HCT116 (cell line): ENCODE measurements at regions not wholly inside any gene's neighbourhood (a gene's known extent, or its start where the extent isn't known, plus 50 kb on each side); places are given as distances from the start of the nearest gene placed in this dataset.

Source experiments
- ATAC-seq: fragments of 200-7000 bp; cut with Tn5 transposase; 2 replicates; pipeline ENCODE4 v1.9.1; 2020; ENCODE audit warnings: mild to moderate bottlenecking, moderate library complexity
- BruUV-seq: library from RNA; stranded (reverse); fragments of 400-500 nt; replicated peaks from 2 replicates; lab custom pipeline; 2021; lab: Mats Ljungman, UMichigan
- CTCF ChIA-PET: fragments of 300-600 bp; sonication (Branson Sonifier 250); formaldehyde crosslinking; loops from one replicate; lab custom pipeline; 2021; ENCODE audit warnings: antibody characterized with exemption; lab: Charles Lee
- POLR2A ChIA-PET: fragments of 300-600, 350-600 bp; sonication (Branson Sonifier 250); formaldehyde crosslinking; loops from one replicate; lab custom pipeline; 2021; ENCODE audit warnings: antibody characterized with exemption; lab: Charles Lee
- RAD21 ChIA-PET, 2 experiments: fragments of 300-600 bp; sonication (Branson Sonifier 250); formaldehyde crosslinking; loops; one replicate each; lab custom pipeline; 2023; ENCODE audit warnings: low total read pairs in 2 of 2; ENCODE audit not compliant: uncharacterized antibody in 2 of 2, unreplicated experiment in 2 of 2, low non-redundant PET in 1 of 2; lab: Charles Lee
- DNase-seq: peaks from one replicate; pipeline ENCODE4 v3.0.0-alpha.2; 2010; ENCODE audit warnings: low read depth, low spot score
- H2AFZ ChIP-seq: fragments of 200-600 bp; shearing (Covaris generic), sonication (generic); 2 replicates; pipeline ENCODE4 v1.6.1; 2017; ENCODE audit warnings: low read depth, mixed run types, mixed read lengths, antibody characterized with exemption, low read length; ENCODE audit not compliant: poor library complexity, severe bottlenecking
- H3K27ac ChIP-seq: 2 replicates; pipeline ENCODE4 v1.5.1; 2012; ENCODE audit warnings: low read depth, low read length
- H3K27me3 ChIP-seq: fragments of 200-600 bp; sonication (generic); 2 replicates; pipeline ENCODE4 v1.6.1; 2016; ENCODE audit warnings: mixed run types, low read length, mixed read lengths; ENCODE audit not compliant: insufficient read depth
- H3K36me3 ChIP-seq, 2 experiments: fragments of 200-500 bp in 1 of 2; fragments of 200-600 bp in 1 of 2; sonication (Bioruptor generic) in 1 of 2; sonication (generic) in 1 of 2; 2 replicates each; pipeline versions ENCODE4 v1.5.1 to v1.6.1; 2014 to 2016; ENCODE audit warnings: low read length in 2 of 2, inconsistent platforms in 1 of 2, mixed read lengths in 1 of 2, mixed run types in 1 of 2; ENCODE audit not compliant: insufficient read depth in 2 of 2, control insufficient read depth in 1 of 2
- H3K4me1 ChIP-seq, 2 experiments: fragments of 200-600 bp in 1 of 2; sonication (generic) in 1 of 2; 2 replicates each; pipeline versions ENCODE4 v1.5.1 to v1.6.1; 2012 to 2017; ENCODE audit warnings: low read length in 2 of 2, inconsistent platforms in 1 of 2, mild to moderate bottlenecking in 1 of 2, mixed read lengths in 1 of 2, mixed run types in 1 of 2, moderate library complexity in 1 of 2; ENCODE audit not compliant: insufficient read depth in 2 of 2, control insufficient read depth in 1 of 2
- H3K4me2 ChIP-seq: fragments of 200-600 bp; sonication (generic); 2 replicates; pipeline ENCODE4 v1.6.1; 2017; ENCODE audit warnings: mixed run types, low read length, mixed read lengths
- H3K4me3 ChIP-seq, 2 experiments: fragments of 200-600 bp in 1 of 2; sonication (generic) in 1 of 2; replicated peaks in 1 of 2; 2 replicates each; pipeline ENCODE4 v1.5.1; 2011 to 2016; ENCODE audit warnings: low read length in 2 of 2, control low read depth in 1 of 2, low read depth in 1 of 2, mild to moderate bottlenecking in 1 of 2, mixed read lengths in 1 of 2, mixed run types in 1 of 2
- H3K79me2 ChIP-seq: fragments of 200-600 bp; sonication (generic); 2 replicates; pipeline ENCODE4 v1.6.1; 2017; ENCODE audit warnings: mild to moderate bottlenecking, mixed run types, low read length, moderate library complexity, mixed read lengths; ENCODE audit not compliant: insufficient read depth
- H3K9ac ChIP-seq: fragments of 200-600 bp; sonication (generic); 2 replicates; pipeline ENCODE4 v1.6.1; 2016; ENCODE audit warnings: low read length, mixed read lengths
- H3K9me2 ChIP-seq: fragments of 200-600 bp; sonication (generic), shearing (Covaris generic); 2 replicates; pipeline ENCODE4 v1.6.1; 2017; ENCODE audit warnings: mixed run types, mild to moderate bottlenecking, moderate library complexity; ENCODE audit not compliant: insufficient read depth
- H3K9me3 ChIP-seq, 2 experiments: fragments of 200-500 bp in 1 of 2; fragments of 200-600 bp in 1 of 2; sonication (Bioruptor generic) in 1 of 2; sonication (generic) in 1 of 2; 2 replicates each; pipeline ENCODE4 v1.6.1; 2014 to 2017; ENCODE audit warnings: low read length in 2 of 2, mixed read lengths in 2 of 2, inconsistent platforms in 1 of 2, low read depth in 1 of 2, mild to moderate bottlenecking in 1 of 2, mixed run types in 1 of 2, moderate library complexity in 1 of 2; ENCODE audit not compliant: control insufficient read depth in 1 of 2, insufficient read depth in 1 of 2
- H4K20me1 ChIP-seq: fragments of 200-600 bp; sonication (generic), shearing (Covaris generic); 2 replicates; pipeline ENCODE4 v1.6.1; 2017; ENCODE audit warnings: mixed run types, mild to moderate bottlenecking, moderate library complexity; ENCODE audit not compliant: insufficient read depth
- CBX3 ChIP-seq: IDR thresholded peaks from 2 replicates; pipeline ENCODE4 v1.6.1; 2012; ENCODE audit warnings: low read depth
- CEBPB ChIP-seq: IDR thresholded peaks from 2 replicates; pipeline ENCODE4 v1.6.1; 2012; ENCODE audit warnings: low read depth
- ELF1 ChIP-seq: IDR thresholded peaks from 2 replicates; pipeline ENCODE4 v1.6.1; 2012; ENCODE audit warnings: low read depth, borderline replicate concordance
- EZH2 ChIP-seq: fragments of 200-600 bp; sonication (generic); IDR thresholded peaks from 2 replicates; pipeline ENCODE4 v1.6.1; 2017; ENCODE audit warnings: antibody characterized with exemption, mixed run types
- EZH2phosphoT487 ChIP-seq: fragments of 200-600 bp; IDR thresholded peaks from 2 replicates; pipeline ENCODE4 v1.6.1; 2018; ENCODE audit warnings: antibody characterized with exemption, borderline replicate concordance
- FOSL1 ChIP-seq: IDR thresholded peaks from 2 replicates; pipeline ENCODE4 v1.6.1; 2012; ENCODE audit warnings: low read depth
- JUND ChIP-seq: IDR thresholded peaks from 2 replicates; pipeline ENCODE4 v1.6.1; 2012
- POLR2AphosphoS5 ChIP-seq: IDR thresholded peaks from 2 replicates; pipeline ENCODE4 v1.6.1; 2011; ENCODE audit warnings: mild to moderate bottlenecking, low read depth, low read length, moderate library complexity
- RAD21 ChIP-seq: IDR thresholded peaks from 2 replicates; pipeline ENCODE4 v1.6.1; 2012; ENCODE audit warnings: low read depth, mild to moderate bottlenecking
- SP1 ChIP-seq: IDR thresholded peaks from 2 replicates; pipeline ENCODE4 v1.6.1; 2012; ENCODE audit warnings: low read depth
- SRF ChIP-seq: IDR thresholded peaks from 2 replicates; pipeline ENCODE4 v1.6.1; 2012; ENCODE audit warnings: low read depth
- TCF7L2 ChIP-seq: IDR thresholded peaks from 2 replicates; pipeline ENCODE4 v1.7.0; 2011; ENCODE audit warnings: borderline replicate concordance, inconsistent platforms; ENCODE audit not compliant: insufficient read depth, insufficient read length; ENCODE audit errors: extremely low read depth
- ZFX ChIP-seq: fragments of 450-650 bp; IDR thresholded peaks from 2 replicates; pipeline ENCODE4 v1.6.1; 2017
- intact Hi-C: fragments of 100-400 bp; cut with micrococcal nuclease; formaldehyde crosslinking; loops from 2 replicates; pipeline ENCODE4 v1.10.0; 2022
- TF ChIP-seq, protein P1 (sequence below): IDR thresholded peaks from 2 replicates; pipeline ENCODE4 v1.6.1; 2012
- TF ChIP-seq, protein P2 (sequence below): IDR thresholded peaks from 2 replicates; pipeline ENCODE4 v1.6.1; 2012; ENCODE audit warnings: low read depth

DNA sequence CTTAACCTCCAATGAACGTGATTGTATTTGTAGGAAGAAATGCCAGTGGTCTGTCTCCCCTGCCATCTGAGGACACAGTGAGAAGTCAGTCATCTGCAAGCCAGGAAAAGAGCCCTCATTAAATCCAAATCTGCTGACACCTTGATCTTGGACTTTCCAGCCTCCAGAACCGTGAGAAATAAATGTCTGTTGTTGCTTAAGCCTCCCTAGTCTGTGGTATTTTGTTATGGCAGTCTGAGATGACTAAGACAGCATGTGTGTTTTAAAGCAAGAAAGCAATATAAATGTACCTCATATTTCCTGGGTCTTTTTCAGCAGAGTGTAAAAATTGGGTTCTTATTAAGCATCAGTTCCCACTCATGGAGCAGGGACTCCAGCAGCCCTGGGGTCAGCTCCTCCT lies 177.9 kb upstream of the NLRP1 start:
- intact Hi-C loops = no loop called here
- POLR2A ChIA-PET = no interaction called here
- Histone ChIP-seq H3K4me3 (no peak overlapping the region), H3K27ac (no peak overlapping the region), H3K9me2 (no peaks in the 10 kb centered on the region), H4K20me1 (no peaks in the 10 kb centered on the region), H2AFZ (no peak overlapping the region), H3K36me3 (no peaks in the 10 kb centered on the region), H3K27me3 (peaks cover 68% of the 10 kb centered on the region), H3K4me2 (no peak overlapping the region), H3K4me1 (no peaks in the 10 kb centered on the region), H3K9me3 (no peaks in the 10 kb centered on the region), H3K9ac (no peak overlapping the region), H3K79me2 (no peaks in the 10 kb centered on the region)
- CTCF ChIA-PET = no interaction called here
- DNase-seq (no peak), ATAC-seq (no peak)
- RAD21 ChIA-PET = no interaction called here
- BruUV-seq = no TSS peak
- TF ChIP-seq JUND = no peak
- TF ChIP-seq ELF1 = no peak

DNA sequence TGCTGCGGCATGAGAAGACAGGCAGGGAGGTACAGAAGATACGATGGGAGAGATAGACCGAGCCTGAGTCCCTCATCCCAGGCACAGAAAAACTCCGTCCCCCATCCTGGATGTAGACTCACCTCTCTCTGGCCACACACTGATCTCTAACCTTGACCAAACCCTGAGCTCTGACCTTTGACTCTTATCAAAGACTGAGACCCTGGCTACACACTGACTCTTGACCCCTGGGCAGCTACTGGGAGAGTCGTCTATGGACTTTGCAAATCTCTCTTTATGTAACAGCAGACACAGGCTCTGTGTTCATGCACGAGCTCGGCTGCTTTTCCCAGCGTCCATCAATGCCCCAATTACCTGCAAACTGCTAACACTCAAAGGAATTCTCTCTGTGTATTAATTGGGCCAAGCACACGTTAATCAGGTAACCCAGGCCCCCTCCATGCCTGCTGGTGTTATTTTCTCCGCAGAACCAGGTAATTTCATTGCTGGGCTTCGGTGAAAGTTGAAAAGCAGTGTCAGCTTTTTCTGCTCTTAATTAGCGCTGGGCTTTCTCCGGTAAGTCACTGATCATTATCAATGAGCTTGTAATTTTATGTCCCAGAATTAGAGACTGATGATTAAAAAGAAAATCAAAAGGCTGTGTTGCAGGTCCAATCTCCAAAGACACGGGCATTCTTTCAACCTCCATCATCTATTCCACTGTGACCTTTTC lies 179.4 kb upstream of the NLRP1 start:
- ChIA-PET POLR2A (no interaction called here), CTCF (interaction anchor here (1.2 kb wide), 1 partner anchor 58 kb away, joined by 3 read pairs; no protein-coding TSS in a partner anchor), RAD21 (no interaction called here)
- ATAC-seq (no peak), DNase-seq (no peak)
- H3K4me2 ChIP-seq = no peak overlapping the region
- H3K4me3 ChIP-seq = no peak overlapping the region
- no peaks in the 10 kb centered on the region for H3K79me2 ChIP-seq
- H3K9ac ChIP-seq = no peak overlapping the region
- no peaks in the 10 kb centered on the region for H3K9me2 ChIP-seq
- H3K27ac ChIP-seq = no peak overlapping the region
- no peaks in the 10 kb centered on the region for H4K20me1 ChIP-seq
- H3K36me3 ChIP-seq = no peaks in the 10 kb centered on the region
- no peaks in the 10 kb centered on the region for H3K4me1 ChIP-seq
- BruUV-seq = no TSS peak
- no peaks in the 10 kb centered on the region for H3K9me3 ChIP-seq
- no peak overlapping the region for H2AFZ ChIP-seq
- intact Hi-C loops = no loop called here
- TF ChIP-seq SP1 (no peak), CBX3 (no peak), EZH2phosphoT487 (no peak), SRF (no peak), FOSL1 (no peak), EZH2 (no peak), ELF1 (no peak), ZFX (no peak), TCF7L2 (no peak), POLR2AphosphoS5 (no peak), RAD21 (no peak), CEBPB (no peak)
- TF ChIP-seq, protein P1, sequence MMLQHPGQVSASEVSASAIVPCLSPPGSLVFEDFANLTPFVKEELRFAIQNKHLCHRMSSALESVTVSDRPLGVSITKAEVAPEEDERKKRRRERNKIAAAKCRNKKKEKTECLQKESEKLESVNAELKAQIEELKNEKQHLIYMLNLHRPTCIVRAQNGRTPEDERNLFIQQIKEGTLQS = no peak
- TF ChIP-seq, protein P2, sequence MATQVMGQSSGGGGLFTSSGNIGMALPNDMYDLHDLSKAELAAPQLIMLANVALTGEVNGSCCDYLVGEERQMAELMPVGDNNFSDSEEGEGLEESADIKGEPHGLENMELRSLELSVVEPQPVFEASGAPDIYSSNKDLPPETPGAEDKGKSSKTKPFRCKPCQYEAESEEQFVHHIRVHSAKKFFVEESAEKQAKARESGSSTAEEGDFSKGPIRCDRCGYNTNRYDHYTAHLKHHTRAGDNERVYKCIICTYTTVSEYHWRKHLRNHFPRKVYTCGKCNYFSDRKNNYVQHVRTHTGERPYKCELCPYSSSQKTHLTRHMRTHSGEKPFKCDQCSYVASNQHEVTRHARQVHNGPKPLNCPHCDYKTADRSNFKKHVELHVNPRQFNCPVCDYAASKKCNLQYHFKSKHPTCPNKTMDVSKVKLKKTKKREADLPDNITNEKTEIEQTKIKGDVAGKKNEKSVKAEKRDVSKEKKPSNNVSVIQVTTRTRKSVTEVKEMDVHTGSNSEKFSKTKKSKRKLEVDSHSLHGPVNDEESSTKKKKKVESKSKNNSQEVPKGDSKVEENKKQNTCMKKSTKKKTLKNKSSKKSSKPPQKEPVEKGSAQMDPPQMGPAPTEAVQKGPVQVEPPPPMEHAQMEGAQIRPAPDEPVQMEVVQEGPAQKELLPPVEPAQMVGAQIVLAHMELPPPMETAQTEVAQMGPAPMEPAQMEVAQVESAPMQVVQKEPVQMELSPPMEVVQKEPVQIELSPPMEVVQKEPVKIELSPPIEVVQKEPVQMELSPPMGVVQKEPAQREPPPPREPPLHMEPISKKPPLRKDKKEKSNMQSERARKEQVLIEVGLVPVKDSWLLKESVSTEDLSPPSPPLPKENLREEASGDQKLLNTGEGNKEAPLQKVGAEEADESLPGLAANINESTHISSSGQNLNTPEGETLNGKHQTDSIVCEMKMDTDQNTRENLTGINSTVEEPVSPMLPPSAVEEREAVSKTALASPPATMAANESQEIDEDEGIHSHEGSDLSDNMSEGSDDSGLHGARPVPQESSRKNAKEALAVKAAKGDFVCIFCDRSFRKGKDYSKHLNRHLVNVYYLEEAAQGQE = no peak
- H3K27me3 ChIP-seq = peaks cover 76% of the 10 kb centered on the region
